ENCODE measurements at regions not wholly inside any gene's neighbourhood (a gene's known extent, or its start where the extent isn't known, plus 50 kb on each side); places are given as distances from the start of the nearest gene placed in this dataset.

- no peaks in the 10 kb centered on the region for H3K36me3 ChIP-seq
- no peaks in the 10 kb centered on the region for H3K4me1 ChIP-seq
- no peak overlapping the region for H3K4me3 ChIP-seq
- WGBS, result 67% methylated on average over 3 of the region's 3 CpGs
- no peak for TF ChIP-seq CTCF (IDR thresholded peaks at IDR 0.05)
- no peak for TF ChIP-seq POLR2A (IDR thresholded peaks at IDR 0.05)
- TF ChIP-seq EP300 (IDR thresholded peaks at IDR 0.05), result no peak
- TF ChIP-seq POLR2AphosphoS5 (IDR thresholded peaks at IDR 0.05), result no peak
- no peak for DNase-seq (ENCODE audit: low spot score in 2 of 2)
- no peak overlapping the region for H3K27ac ChIP-seq
- H3K9me3 ChIP-seq, result no peaks in the 10 kb centered on the region
- peaks cover 3% of the 10 kb centered on the region for H3K27me3 ChIP-seq
These were observed 143.4 kb downstream of the BARHL2 start for GRCh38 chr1:90573736-90574135.

GRCh38 chr1:90572446-90572845 is 144.7 kb downstream of the BARHL2 start:
- no peaks in the 10 kb centered on the region for H3K4me1 ChIP-seq
- TF ChIP-seq POLR2A (IDR thresholded peaks at IDR 0.05), result no peak
- TF ChIP-seq EP300 (IDR thresholded peaks at IDR 0.05), result no peak
- no peak for TF ChIP-seq POLR2AphosphoS5 (IDR thresholded peaks at IDR 0.05)
- TF ChIP-seq CTCF (IDR thresholded peaks at IDR 0.05), result no peak
- H3K27me3 ChIP-seq, result peaks cover 3% of the 10 kb centered on the region
- no peaks in the 10 kb centered on the region for H3K36me3 ChIP-seq
- WGBS, result 84% methylated on average over 3 of the region's 3 CpGs
- no peaks in the 10 kb centered on the region for H3K9me3 ChIP-seq
- no peak for DNase-seq (ENCODE audit: low spot score in 2 of 2)
- no peak overlapping the region for H3K4me3 ChIP-seq
- H3K27ac ChIP-seq, result no peak overlapping the region

GRCh38 chr1:90568436-90568835 is 148.7 kb downstream of the BARHL2 start:
- 89% methylated on average over 2 of the region's 2 CpGs for WGBS
- TF ChIP-seq EP300 (IDR thresholded peaks at IDR 0.05), result no peak
- TF ChIP-seq POLR2AphosphoS5 (IDR thresholded peaks at IDR 0.05), result no peak
- no peak for TF ChIP-seq CTCF (IDR thresholded peaks at IDR 0.05)
- TF ChIP-seq POLR2A (IDR thresholded peaks at IDR 0.05), result no peak
- DNase-seq (ENCODE audit: low spot score in 2 of 2), result no peak

GRCh38 chr1:90564164-90564563 is 152.9 kb downstream of the BARHL2 start:
- no peak for TF ChIP-seq POLR2AphosphoS5 (IDR thresholded peaks at IDR 0.05)
- TF ChIP-seq POLR2A (IDR thresholded peaks at IDR 0.05), result no peak
- no peak for TF ChIP-seq CTCF (IDR thresholded peaks at IDR 0.05)
- TF ChIP-seq EP300 (IDR thresholded peaks at IDR 0.05), result no peak
- 77% methylated on average over 2 of the region's 2 CpGs for WGBS
- H3K9me3 ChIP-seq, result no peaks in the 10 kb centered on the region

More at GRCh38 chr1:90568436-90568835, 148.7 kb downstream of the BARHL2 start:
- H3K36me3 ChIP-seq, result no peaks in the 10 kb centered on the region
- no peaks in the 10 kb centered on the region for H3K4me1 ChIP-seq
- no peak overlapping the region for H3K27ac ChIP-seq
- H3K9me3 ChIP-seq, result no peaks in the 10 kb centered on the region
- H3K27me3 ChIP-seq, result no peaks in the 10 kb centered on the region
- no peak overlapping the region for H3K4me3 ChIP-seq

GRCh38 chr1:90562892-90563291 is 154.2 kb downstream of the BARHL2 start:
- no peak for TF ChIP-seq POLR2AphosphoS5 (IDR thresholded peaks at IDR 0.05)
- TF ChIP-seq EP300 (IDR thresholded peaks at IDR 0.05), result no peak
- no peak for TF ChIP-seq POLR2A (IDR thresholded peaks at IDR 0.05)
- no peak for TF ChIP-seq CTCF (IDR thresholded peaks at IDR 0.05)
- 48% methylated on average over 2 of the region's 2 CpGs for WGBS
- Histone ChIP-seq H3K36me3 (no peaks in the 10 kb centered on the region), H3K4me1 (no peaks in the 10 kb centered on the region), H3K4me3 (no peak overlapping the region), H3K9me3 (no peaks in the 10 kb centered on the region), H3K27ac (no peak overlapping the region), H3K27me3 (peaks cover 10% of the 10 kb centered on the region)
- DNase-seq (ENCODE audit: low spot score in 2 of 2), result no peak

More at GRCh38 chr1:90564164-90564563, 152.9 kb downstream of the BARHL2 start:
- DNase-seq (ENCODE audit: low spot score in 2 of 2), result no peak
- H3K4me3 ChIP-seq, result no peak overlapping the region
- H3K27ac ChIP-seq, result no peak overlapping the region
- no peaks in the 10 kb centered on the region for H3K4me1 ChIP-seq
- H3K27me3 ChIP-seq, result peaks cover 7% of the 10 kb centered on the region
- no peaks in the 10 kb centered on the region for H3K36me3 ChIP-seq
